Stomach (tissue), 8 donors: ENCODE measurements at regions not wholly inside any gene's neighbourhood (a gene's known extent, or its start where the extent isn't known, plus 50 kb on each side); places are given as distances from the start of the nearest gene placed in this dataset.

Experiments
- DNase-seq, 2 donors: peaks; one replicate each; pipeline versions ENCODE4 v3.0.0 to v3.0.0-alpha.2; 2013 to 2019
- H3K27ac ChIP-seq, 5 donors: fragments of 200-600 bp in 4 of 5; sonication (generic) in 4 of 5; one replicate each; pipeline ENCODE4 v1.5.1; 2013 to 2019; ENCODE audit warnings: mild to moderate bottlenecking in 1 of 5, moderate library complexity in 1 of 5
- H3K27me3 ChIP-seq, 3 donors: fragments of 200-600 bp; sonication (generic); one replicate each; pipeline ENCODE4 v1.5.1; 2017 to 2019; ENCODE audit warnings: mixed run types in 1 of 3
- H3K36me3 ChIP-seq, 4 donors: fragments of 200-600 bp; sonication (generic); 1 replicate in 3 of 4; 2 replicates in 1 of 4; pipeline ENCODE4 v1.5.1; 2016 to 2019
- H3K4me1 ChIP-seq, 4 donors: fragments of 200-600 bp; sonication (generic); one replicate each; pipeline ENCODE4 v1.5.1; 2016 to 2019
- H3K4me3 ChIP-seq, 4 donors: fragments of 200-600 bp; sonication (generic) in 3 of 4; one replicate each; pipeline ENCODE4 v1.5.1; 2016 to 2019; ENCODE audit warnings: mild to moderate bottlenecking in 1 of 4
- H3K9me3 ChIP-seq, 4 donors: fragments of 200-600 bp; sonication (generic); one replicate each; pipeline ENCODE4 v1.5.1; 2016 to 2019
- EP300 ChIP-seq: sonication (generic); formaldehyde crosslinking; IDR thresholded peaks from one replicate; pipeline ENCODE4 v1.6.1; 2017; ENCODE audit warnings: antibody characterized with exemption
- POLR2A ChIP-seq, 4 donors: fragments of 450-650 bp; IDR thresholded peaks; one replicate each; pipeline ENCODE4 v1.6.1; 2016; ENCODE audit warnings: antibody characterized with exemption in 4 of 4, control low read depth in 2 of 4, mild to moderate bottlenecking in 1 of 4, moderate library complexity in 1 of 4
- POLR2AphosphoS5 ChIP-seq, 3 donors: sonication (generic); formaldehyde crosslinking; IDR thresholded peaks; one replicate each; pipeline ENCODE4 v1.6.1; 2016; ENCODE audit warnings: antibody characterized with exemption in 3 of 3
- WGBS, 5 donors: extraction: QIAGEN DNeasy Blood & Tissue Kit in 3 of 5; methylation state at CpG; one replicate each; pipeline versions ENCODE4 v1.1.5 to v1.1.7; 2013 to 2018; 5-methylcytosine and 5-hydroxymethylcytosine counted together
- intact Hi-C: fragments of 100-400 bp; cut with DNase I; formaldehyde crosslinking; loops from one replicate; pipeline ENCODE4 v1.15.1; 2023; ENCODE audit warnings: low total_unique reads
- TF ChIP-seq, protein P1 (sequence below), 7 experiments: fragments of 450-650 bp in 4 of 7; fragments of 200-600 bp in 3 of 7; sonication (generic) in 3 of 7; IDR thresholded peaks; one replicate each; pipeline ENCODE4 v1.5.1; 2016 to 2019; ENCODE audit warnings: antibody characterized with exemption in 7 of 7, control low read depth in 2 of 7, mild to moderate bottlenecking in 1 of 7
- donor health status: healthy with polysubstance abuse.
- donor health status: Bipolar disorder and iron deficiency.
- donor health status: healthy.

GRCh38 chr5:3339092-3339797 lies 256.4 kb upstream of the IRX1 start:
- H3K36me3 ChIP-seq = no peaks in the 10 kb centered on the region
- 76 to 82% (median 78%) methylated on average over 23 of the region's 23 CpGs for WGBS, 5 donors
- no peaks in the 10 kb centered on the region for H3K9me3 ChIP-seq
- intact Hi-C loops = no loop called here
- TF ChIP-seq EP300 (no peak), POLR2AphosphoS5 (IDR thresholded peaks at IDR 0.05) (no peak), POLR2A (IDR thresholded peaks at IDR 0.05) (no peak)
- TF ChIP-seq, protein P1, sequence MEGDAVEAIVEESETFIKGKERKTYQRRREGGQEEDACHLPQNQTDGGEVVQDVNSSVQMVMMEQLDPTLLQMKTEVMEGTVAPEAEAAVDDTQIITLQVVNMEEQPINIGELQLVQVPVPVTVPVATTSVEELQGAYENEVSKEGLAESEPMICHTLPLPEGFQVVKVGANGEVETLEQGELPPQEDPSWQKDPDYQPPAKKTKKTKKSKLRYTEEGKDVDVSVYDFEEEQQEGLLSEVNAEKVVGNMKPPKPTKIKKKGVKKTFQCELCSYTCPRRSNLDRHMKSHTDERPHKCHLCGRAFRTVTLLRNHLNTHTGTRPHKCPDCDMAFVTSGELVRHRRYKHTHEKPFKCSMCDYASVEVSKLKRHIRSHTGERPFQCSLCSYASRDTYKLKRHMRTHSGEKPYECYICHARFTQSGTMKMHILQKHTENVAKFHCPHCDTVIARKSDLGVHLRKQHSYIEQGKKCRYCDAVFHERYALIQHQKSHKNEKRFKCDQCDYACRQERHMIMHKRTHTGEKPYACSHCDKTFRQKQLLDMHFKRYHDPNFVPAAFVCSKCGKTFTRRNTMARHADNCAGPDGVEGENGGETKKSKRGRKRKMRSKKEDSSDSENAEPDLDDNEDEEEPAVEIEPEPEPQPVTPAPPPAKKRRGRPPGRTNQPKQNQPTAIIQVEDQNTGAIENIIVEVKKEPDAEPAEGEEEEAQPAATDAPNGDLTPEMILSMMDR (IDR thresholded peaks at IDR 0.05) = no peak
- H3K4me1 ChIP-seq = no peaks in the 10 kb centered on the region
- peaks cover 0 to 4% (median 0%) of the 10 kb centered on the region in 3 donors for H3K27me3 ChIP-seq
- H3K4me3 ChIP-seq = no peak overlapping the region
- DNase-seq = no peak
- no peak overlapping the region for H3K27ac ChIP-seq

- Histone ChIP-seq H3K4me1 (no peaks in the 10 kb centered on the region), H3K36me3 (no peaks in the 10 kb centered on the region), H3K27ac (no peak overlapping the region), H3K4me3 (no peak overlapping the region), H3K27me3 (peaks cover 0 to 8% (median 0%) of the 10 kb centered on the region in 3 donors), H3K9me3 (no peaks in the 10 kb centered on the region)
- 74 to 82% (median 80%) methylated on average over 16 of the region's 16 CpGs for WGBS, 5 donors
- TF ChIP-seq EP300 = no peak
- no peak for TF ChIP-seq POLR2AphosphoS5 (IDR thresholded peaks at IDR 0.05)
- TF ChIP-seq POLR2A (IDR thresholded peaks at IDR 0.05) = no peak
- TF ChIP-seq, protein P1 (IDR thresholded peaks at IDR 0.05) = no peak
- intact Hi-C loops = no loop called here
- DNase-seq = no peak
These were observed 257.7 kb upstream of the IRX1 start for GRCh38 chr5:3337812-3338541.

DNA sequence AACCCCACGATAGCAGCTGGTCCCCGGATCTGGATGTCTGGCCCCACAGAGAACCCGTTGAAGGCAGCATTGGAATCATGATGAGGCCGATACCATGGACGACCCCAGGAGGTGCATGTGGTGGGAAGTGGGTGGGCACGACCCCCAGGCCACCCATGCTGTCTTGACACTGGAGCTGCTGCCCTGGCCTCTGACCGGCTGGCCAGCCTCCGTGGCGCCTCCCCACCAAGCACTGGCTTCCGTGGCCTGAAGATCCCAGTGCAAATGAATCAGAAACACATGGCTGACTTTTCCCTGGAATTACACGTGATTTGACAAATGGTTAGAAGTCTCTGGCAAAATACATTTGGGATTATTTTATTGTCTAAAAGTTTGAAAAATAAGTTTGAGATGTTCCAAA lies 259.0 kb upstream of the IRX1 start:
- no peak for DNase-seq
- TF ChIP-seq POLR2AphosphoS5 (IDR thresholded peaks at IDR 0.05) = no peak
- TF ChIP-seq EP300 = no peak
- TF ChIP-seq POLR2A (IDR thresholded peaks at IDR 0.05) = no peak
- TF ChIP-seq, protein P1 (IDR thresholded peaks at IDR 0.05) = no peak
- 69 to 85% (median 75%) methylated on average over 4 to 11 of the region's 11 CpGs for WGBS, 5 donors
- intact Hi-C loops = no loop called here
- Histone ChIP-seq H3K9me3 (no peaks in the 10 kb centered on the region), H3K27ac (no peak overlapping the region), H3K36me3 (no peaks in the 10 kb centered on the region), H3K27me3 (peaks cover 0 to 8% (median 0%) of the 10 kb centered on the region in 3 donors), H3K4me1 (no peaks in the 10 kb centered on the region), H3K4me3 (no peak overlapping the region)

GRCh38 chr5:3335301-3335700 lies 260.3 kb upstream of the IRX1 start:
- H3K36me3 ChIP-seq = no peaks in the 10 kb centered on the region
- H3K9me3 ChIP-seq = no peaks in the 10 kb centered on the region
- intact Hi-C loops = no loop called here
- 74 to 84% (median 79%) methylated on average over 10 to 12 of the region's 12 CpGs for WGBS, 5 donors
- peaks cover 0 to 8% (median 0%) of the 10 kb centered on the region in 3 donors for H3K27me3 ChIP-seq
- no peak overlapping the region for H3K4me3 ChIP-seq
- no peaks in the 10 kb centered on the region for H3K4me1 ChIP-seq
- TF ChIP-seq POLR2AphosphoS5 (IDR thresholded peaks at IDR 0.05) = no peak
- no peak for TF ChIP-seq EP300
- TF ChIP-seq, protein P1 (IDR thresholded peaks at IDR 0.05) = no peak
- TF ChIP-seq POLR2A (IDR thresholded peaks at IDR 0.05) = no peak
- no peak overlapping the region for H3K27ac ChIP-seq
- no peak for DNase-seq
